PFSK-1 (cell line): ENCODE measurements at regions not wholly inside any gene's neighbourhood (a gene's known extent, or its start where the extent isn't known, plus 50 kb on each side); places are given as distances from the start of the nearest gene placed in this dataset.

Experiments used
- FOXP2 ChIP-seq: optimal IDR thresholded peaks from 2 replicates; pipeline ENCODE3; 2011; ENCODE audit warnings: borderline replicate concordance, control low read depth, inconsistent platforms; ENCODE audit not compliant: insufficient read depth; ENCODE audit errors: extremely low read length, extremely low read depth
- POLR2AphosphoS5 ChIP-seq: IDR thresholded peaks from 2 replicates; pipeline ENCODE4 v1.6.1; 2012; ENCODE audit warnings: low read depth, mild to moderate bottlenecking, control low read depth, low read length, moderate library complexity
- SIN3A ChIP-seq: IDR thresholded peaks from 2 replicates; pipeline ENCODE4 v1.6.1; 2012; ENCODE audit warnings: mild to moderate bottlenecking, low read length, moderate library complexity, borderline replicate concordance; ENCODE audit not compliant: insufficient read depth
- TAF1 ChIP-seq: IDR thresholded peaks from 2 replicates; pipeline ENCODE4 v1.6.1; 2012; ENCODE audit warnings: low read length, control low read depth, borderline replicate concordance; ENCODE audit not compliant: insufficient read depth
- TF ChIP-seq, protein P1 (sequence below), 2 experiments: IDR thresholded peaks; 2 replicates each; pipeline versions ENCODE4 v1.6.1 to v1.8.0; 2011 to 2012; ENCODE audit warnings: low read depth in 2 of 2, low read length in 2 of 2, control low read depth in 1 of 2, inconsistent platforms in 1 of 2, mild to moderate bottlenecking in 1 of 2, moderate library complexity in 1 of 2; ENCODE audit not compliant: insufficient read depth in 1 of 2

- TF ChIP-seq, protein P1, sequence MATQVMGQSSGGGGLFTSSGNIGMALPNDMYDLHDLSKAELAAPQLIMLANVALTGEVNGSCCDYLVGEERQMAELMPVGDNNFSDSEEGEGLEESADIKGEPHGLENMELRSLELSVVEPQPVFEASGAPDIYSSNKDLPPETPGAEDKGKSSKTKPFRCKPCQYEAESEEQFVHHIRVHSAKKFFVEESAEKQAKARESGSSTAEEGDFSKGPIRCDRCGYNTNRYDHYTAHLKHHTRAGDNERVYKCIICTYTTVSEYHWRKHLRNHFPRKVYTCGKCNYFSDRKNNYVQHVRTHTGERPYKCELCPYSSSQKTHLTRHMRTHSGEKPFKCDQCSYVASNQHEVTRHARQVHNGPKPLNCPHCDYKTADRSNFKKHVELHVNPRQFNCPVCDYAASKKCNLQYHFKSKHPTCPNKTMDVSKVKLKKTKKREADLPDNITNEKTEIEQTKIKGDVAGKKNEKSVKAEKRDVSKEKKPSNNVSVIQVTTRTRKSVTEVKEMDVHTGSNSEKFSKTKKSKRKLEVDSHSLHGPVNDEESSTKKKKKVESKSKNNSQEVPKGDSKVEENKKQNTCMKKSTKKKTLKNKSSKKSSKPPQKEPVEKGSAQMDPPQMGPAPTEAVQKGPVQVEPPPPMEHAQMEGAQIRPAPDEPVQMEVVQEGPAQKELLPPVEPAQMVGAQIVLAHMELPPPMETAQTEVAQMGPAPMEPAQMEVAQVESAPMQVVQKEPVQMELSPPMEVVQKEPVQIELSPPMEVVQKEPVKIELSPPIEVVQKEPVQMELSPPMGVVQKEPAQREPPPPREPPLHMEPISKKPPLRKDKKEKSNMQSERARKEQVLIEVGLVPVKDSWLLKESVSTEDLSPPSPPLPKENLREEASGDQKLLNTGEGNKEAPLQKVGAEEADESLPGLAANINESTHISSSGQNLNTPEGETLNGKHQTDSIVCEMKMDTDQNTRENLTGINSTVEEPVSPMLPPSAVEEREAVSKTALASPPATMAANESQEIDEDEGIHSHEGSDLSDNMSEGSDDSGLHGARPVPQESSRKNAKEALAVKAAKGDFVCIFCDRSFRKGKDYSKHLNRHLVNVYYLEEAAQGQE (IDR thresholded peaks at IDR 0.05; ENCODE audit: insufficient read depth in 1 of 2, low read depth in 2 of 2, low read length in 2 of 2), result no peak
- TF ChIP-seq POLR2AphosphoS5 (no peak), SIN3A (no peak), TAF1 (no peak), FOXP2 (no peak)
Measured at GRCh38 chr1:87765681-87766070, 437.0 kb downstream of the LMO4 start.
